B cell (primary cell): ENCODE measurements at regions not wholly inside any gene's neighbourhood (a gene's known extent, or its start where the extent isn't known, plus 50 kb on each side); places are given as distances from the start of the nearest gene placed in this dataset.

Experiments used
- ATAC-seq: fragments of 200-7000 bp; cut with Tn5 transposase; one replicate; pipeline ENCODE4 v1.10.0; 2021; ENCODE audit warnings: low read depth, mild to moderate bottlenecking, moderate number of reproducible peaks, moderate library complexity
- CTCF ChIA-PET: fragments of 350-600 bp; sonication (Branson Sonifier 250); formaldehyde crosslinking; loops from one replicate; lab custom pipeline; 2021; ENCODE audit warnings: antibody characterized with exemption, inconsistent platforms; lab: Charles Lee
- POLR2A ChIA-PET: fragments of 350-600 bp; sonication (Branson Sonifier 250); formaldehyde crosslinking; loops from one replicate; lab custom pipeline; 2021; ENCODE audit warnings: antibody characterized with exemption; lab: Charles Lee
- DNase-seq: peaks from one replicate; pipeline ENCODE4 v3.0.0; 2013
- H2AFZ ChIP-seq: 2 replicates; pipeline ENCODE4 v1.6.1; 2012; ENCODE audit warnings: mild to moderate bottlenecking, low read depth, low read length; ENCODE audit not compliant: insufficient read depth, poor library complexity, severe bottlenecking
- H3K27ac ChIP-seq, 2 donors: 1 replicate in 1 of 2; 2 replicates in 1 of 2; pipeline ENCODE4 v1.5.1; 2012 to 2013; ENCODE audit warnings: low read length in 2 of 2, mild to moderate bottlenecking in 2 of 2, moderate library complexity in 1 of 2
- H3K27me3 ChIP-seq, 4 experiments: fragments of 200-600 bp in 1 of 4; sonication (generic) in 1 of 4; replicated peaks in 1 of 4; 1 replicate in 2 of 4; 2 replicates in 2 of 4; pipeline versions ENCODE4 v1.6.1 to v1.7.0; 2013 to 2016; ENCODE audit warnings: low read length in 3 of 4, mild to moderate bottlenecking in 2 of 4, mixed read lengths in 1 of 4, moderate library complexity in 1 of 4; ENCODE audit not compliant: insufficient read depth in 4 of 4, control insufficient read depth in 3 of 4; ENCODE audit errors: control extremely low read depth in 1 of 4
- H3K36me3 ChIP-seq, 2 experiments: replicated peaks in 1 of 2; 1 replicate in 1 of 2; 2 replicates in 1 of 2; pipeline versions ENCODE4 v1.6.1 to v1.7.1; 2013; ENCODE audit warnings: low read length in 1 of 2; ENCODE audit not compliant: insufficient read depth in 2 of 2, control insufficient read depth in 1 of 2; ENCODE audit errors: control extremely low read depth in 1 of 2, extremely low read depth in 1 of 2
- H3K4me1 ChIP-seq, 2 donors: fragments of 200-600 bp in 1 of 2; sonication (generic) in 1 of 2; 1 replicate in 1 of 2; 2 replicates in 1 of 2; pipeline versions ENCODE4 v1.5.1 to v1.6.1; 2013 to 2017; ENCODE audit warnings: low read length in 2 of 2; ENCODE audit not compliant: control insufficient read depth in 2 of 2, insufficient read depth in 2 of 2
- H3K4me2 ChIP-seq: replicated peaks from 2 replicates; pipeline ENCODE3; 2012; ENCODE audit warnings: mild to moderate bottlenecking, low read depth, low read length; ENCODE audit not compliant: poor library complexity, severe bottlenecking
- H3K4me3 ChIP-seq, 5 experiments: fragments of 200-600 bp in 1 of 5; sonication (generic) in 1 of 5; 1 replicate in 3 of 5; 2 replicates in 2 of 5; pipeline versions ENCODE4 v1.5.1 to v1.7.0; 2011 to 2016; ENCODE audit warnings: low read length in 4 of 5, mild to moderate bottlenecking in 4 of 5, low read depth in 2 of 5, control low read depth in 1 of 5, moderate library complexity in 1 of 5; ENCODE audit not compliant: insufficient read depth in 1 of 5; ENCODE audit errors: control extremely low read depth in 1 of 5, extremely low read depth in 1 of 5
- H3K79me2 ChIP-seq: fragments of 200-600 bp; sonication (generic); one replicate; pipeline ENCODE4 v1.6.0; 2016; ENCODE audit warnings: low read length; ENCODE audit not compliant: control insufficient read depth, insufficient read depth
- H3K9ac ChIP-seq: fragments of 200-600 bp; sonication (generic); 2 replicates; pipeline ENCODE4 v1.6.1; 2017; ENCODE audit warnings: mild to moderate bottlenecking, low read length, moderate library complexity
- H3K9me3 ChIP-seq, 3 donors: one replicate each; pipeline versions ENCODE4 v1.6.1 to v1.7.1; 2013; ENCODE audit warnings: low read length in 2 of 3; ENCODE audit not compliant: control insufficient read depth in 2 of 3, insufficient read depth in 1 of 3; ENCODE audit errors: control extremely low read depth in 1 of 3
- H4K20me1 ChIP-seq: 2 replicates; pipeline ENCODE4 v1.6.0; 2012; ENCODE audit warnings: mild to moderate bottlenecking, low read length; ENCODE audit not compliant: insufficient read depth, control insufficient read depth, poor library complexity, severe bottlenecking
- H3K27ac Mint-ChIP-seq: one replicate; pipeline ENCODE4 v1.8.0; 2021; ENCODE audit warnings: mixed read lengths
- H3K27me3 Mint-ChIP-seq: one replicate; pipeline ENCODE4 v1.8.0; 2021; ENCODE audit warnings: mixed read lengths
- H3K4me1 Mint-ChIP-seq: one replicate; pipeline ENCODE4 v1.8.0; 2021; ENCODE audit warnings: mixed read lengths
- H3K4me3 Mint-ChIP-seq: one replicate; pipeline ENCODE4 v1.8.0; 2021; ENCODE audit warnings: mixed read lengths
- H3K9me3 Mint-ChIP-seq: one replicate; pipeline ENCODE4 v1.8.0; 2022; ENCODE audit warnings: mixed read lengths; ENCODE audit not compliant: insufficient read depth
- EZH2 ChIP-seq: IDR thresholded peaks from 2 replicates; pipeline ENCODE4 v1.6.1; 2012; ENCODE audit warnings: borderline replicate concordance, low read depth, mild to moderate bottlenecking, moderate library complexity, low read length; ENCODE audit not compliant: insufficient read depth, poor library complexity, severe bottlenecking
- WGBS: methylation state at CpG from one replicate; pipeline ENCODE4 v1.1.5; 2013; ENCODE audit warnings: missing lambda C conversion rate; ENCODE audit not compliant: insufficient coverage; 5-methylcytosine and 5-hydroxymethylcytosine counted together
- intact Hi-C: fragments of 100-400 bp; cut with micrococcal nuclease; formaldehyde crosslinking; loops from one replicate; pipeline ENCODE4 v1.10.0; 2022
- TF ChIP-seq, protein P1 (sequence below): fragments of 200-600 bp; IDR thresholded peaks from one replicate; pipeline ENCODE4 v1.8.0; 2022; ENCODE audit warnings: antibody characterized with exemption, mild to moderate bottlenecking

DNA sequence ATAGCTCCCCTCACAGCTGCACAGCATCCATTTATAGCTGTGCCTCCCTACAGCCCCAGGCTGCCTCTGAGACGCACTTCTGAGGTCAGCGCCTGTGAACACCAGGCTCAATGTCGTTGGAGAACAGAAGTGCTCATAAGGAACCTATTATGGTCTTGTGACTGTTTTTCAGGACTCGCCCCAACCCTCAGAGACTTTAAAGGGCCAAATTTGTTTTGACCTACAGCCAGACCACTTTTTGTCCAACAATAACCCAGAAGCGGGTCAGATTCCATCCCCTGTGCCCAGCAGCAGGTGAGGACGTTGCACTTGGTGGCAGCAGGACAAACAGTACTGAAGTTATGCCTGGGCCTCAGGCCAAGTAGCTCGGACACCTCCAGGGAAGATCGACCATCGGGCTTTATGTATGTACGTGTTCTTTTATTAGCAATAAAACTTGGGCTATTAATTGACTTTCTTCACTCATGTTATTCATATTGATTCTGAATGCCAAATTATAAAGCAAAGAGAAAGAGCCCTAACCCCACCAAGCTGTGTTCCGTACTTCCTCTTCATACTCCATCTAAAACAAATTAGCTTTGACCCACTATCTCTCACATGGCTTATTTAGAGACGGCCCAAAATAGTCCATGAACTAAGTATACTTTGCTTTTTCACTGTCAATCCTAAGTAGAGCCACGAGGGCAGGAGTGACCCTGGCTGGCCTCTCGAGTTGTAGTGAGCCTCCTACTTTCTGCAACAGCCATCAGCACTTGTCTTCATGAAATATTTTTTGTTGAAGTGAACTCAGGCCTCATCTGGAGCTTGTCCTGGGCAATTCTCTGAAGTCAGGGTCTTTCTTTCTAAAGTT, 92.3 kb upstream of the PAX6 start:
- H3K4me3 Mint-ChIP-seq = no peak overlapping the region
- DNase-seq (no peak), ATAC-seq (no peak)
- intact Hi-C loops = no loop called here
- Histone ChIP-seq H3K79me2 (no peaks in the 10 kb centered on the region), H3K9me3 (peaks cover 0 to 4% (median 0%) of the 10 kb centered on the region in 3 donors), H3K27ac (no peak overlapping the region), H3K4me1 (no peaks in the 10 kb centered on the region), H2AFZ (no peak overlapping the region), H3K27me3 (peaks cover 0 to 3% (median 0%) of the 10 kb centered on the region in 4 experiments), H4K20me1 (no peaks in the 10 kb centered on the region), H3K36me3 (no peaks in the 10 kb centered on the region), H3K9ac (no peak overlapping the region), H3K4me3 (no peak overlapping the region), H3K4me2 (no peak overlapping the region)
- ChIA-PET POLR2A (no interaction called here), CTCF (interaction anchor here (1.0 kb wide), 1 partner anchor 10 kb away, joined by 3 read pairs; no protein-coding TSS in a partner anchor)
- TF ChIP-seq, protein P1, sequence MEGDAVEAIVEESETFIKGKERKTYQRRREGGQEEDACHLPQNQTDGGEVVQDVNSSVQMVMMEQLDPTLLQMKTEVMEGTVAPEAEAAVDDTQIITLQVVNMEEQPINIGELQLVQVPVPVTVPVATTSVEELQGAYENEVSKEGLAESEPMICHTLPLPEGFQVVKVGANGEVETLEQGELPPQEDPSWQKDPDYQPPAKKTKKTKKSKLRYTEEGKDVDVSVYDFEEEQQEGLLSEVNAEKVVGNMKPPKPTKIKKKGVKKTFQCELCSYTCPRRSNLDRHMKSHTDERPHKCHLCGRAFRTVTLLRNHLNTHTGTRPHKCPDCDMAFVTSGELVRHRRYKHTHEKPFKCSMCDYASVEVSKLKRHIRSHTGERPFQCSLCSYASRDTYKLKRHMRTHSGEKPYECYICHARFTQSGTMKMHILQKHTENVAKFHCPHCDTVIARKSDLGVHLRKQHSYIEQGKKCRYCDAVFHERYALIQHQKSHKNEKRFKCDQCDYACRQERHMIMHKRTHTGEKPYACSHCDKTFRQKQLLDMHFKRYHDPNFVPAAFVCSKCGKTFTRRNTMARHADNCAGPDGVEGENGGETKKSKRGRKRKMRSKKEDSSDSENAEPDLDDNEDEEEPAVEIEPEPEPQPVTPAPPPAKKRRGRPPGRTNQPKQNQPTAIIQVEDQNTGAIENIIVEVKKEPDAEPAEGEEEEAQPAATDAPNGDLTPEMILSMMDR = no peak
- no peak for TF ChIP-seq EZH2
- H3K9me3 Mint-ChIP-seq = no peaks in the 10 kb centered on the region
- no peak overlapping the region for H3K27ac Mint-ChIP-seq
- peaks cover 14% of the 10 kb centered on the region for H3K27me3 Mint-ChIP-seq
- no peaks in the 10 kb centered on the region for H3K4me1 Mint-ChIP-seq
- WGBS = 76% methylated on average over 10 of the region's 14 CpGs

DNA sequence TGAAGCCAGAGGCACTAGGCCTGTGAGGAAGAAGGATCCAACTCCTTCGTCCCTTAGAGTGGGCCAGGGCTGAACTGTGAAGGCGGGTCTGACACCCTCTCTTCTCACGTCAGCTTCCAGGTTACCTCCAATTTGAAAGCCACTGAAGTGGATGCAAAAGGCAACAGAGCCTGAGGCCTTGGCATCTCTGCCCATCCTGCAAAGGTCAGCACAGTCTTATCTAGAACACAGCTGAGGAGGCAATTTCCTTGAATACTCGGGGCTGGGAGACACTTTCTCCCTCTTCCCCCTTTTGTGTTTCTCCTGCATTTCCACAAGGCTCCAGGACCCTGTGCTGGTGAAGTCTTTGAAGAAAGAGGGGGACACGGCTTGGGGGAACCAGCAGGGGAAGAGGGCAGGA, 91.6 kb upstream of the PAX6 start:
- peaks cover 16% of the 10 kb centered on the region for H3K27me3 Mint-ChIP-seq
- no peak for ATAC-seq
- H3K4me3 Mint-ChIP-seq = no peak overlapping the region
- H3K4me1 Mint-ChIP-seq = no peaks in the 10 kb centered on the region
- intact Hi-C loops = no loop called here
- peaks cover 0 to 3% (median 0%) of the 10 kb centered on the region in 4 experiments for H3K27me3 ChIP-seq
- no peak overlapping the region for H3K4me2 ChIP-seq
- H3K4me1 ChIP-seq = no peaks in the 10 kb centered on the region
- DNase-seq = no peak
- H3K27ac ChIP-seq = no peak overlapping the region
- no peak overlapping the region for H3K27ac Mint-ChIP-seq
- no peaks in the 10 kb centered on the region for H3K79me2 ChIP-seq
- peaks cover 0 to 4% (median 0%) of the 10 kb centered on the region in 3 donors for H3K9me3 ChIP-seq
- CTCF ChIA-PET = no interaction called here
- no peaks in the 10 kb centered on the region for H4K20me1 ChIP-seq
- H3K4me3 ChIP-seq = no peak overlapping the region
- no peaks in the 10 kb centered on the region for H3K36me3 ChIP-seq
- WGBS = 78% methylated on average over 3 of the region's 5 CpGs
- POLR2A ChIA-PET = no interaction called here
- H3K9me3 Mint-ChIP-seq = no peaks in the 10 kb centered on the region
- H3K9ac ChIP-seq = no peak overlapping the region
- H2AFZ ChIP-seq = no peak overlapping the region
- TF ChIP-seq, protein P1 = no peak
- no peak for TF ChIP-seq EZH2
